ENCODE measurements at regions not wholly inside any gene's neighbourhood (a gene's known extent, or its start where the extent isn't known, plus 50 kb on each side); places are given as distances from the start of the nearest gene placed in this dataset.

GRCh38 chr7:17471325-17471724 lies 172.9 kb downstream of the AHR start:
- no peak overlapping the region for H3K27ac Mint-ChIP-seq
- DNase-seq (ENCODE audit: low spot score), result no peak
- peaks cover 4% of the 10 kb centered on the region for H3K36me3 Mint-ChIP-seq (ENCODE audit: low read depth)
- no peak overlapping the region for H3K4me3 Mint-ChIP-seq (ENCODE audit: low read depth)
- H3K27me3 Mint-ChIP-seq (ENCODE audit: low read depth), result peaks cover 21% of the 10 kb centered on the region
- H3K9me3 Mint-ChIP-seq, result peaks cover 9% of the 10 kb centered on the region
- H3K4me1 Mint-ChIP-seq (ENCODE audit: low read depth), result peaks cover under 1% of the 10 kb centered on the region
- intact Hi-C loops (cut with micrococcal nuclease), result no loop called here

GRCh38 chr7:17472518-17472917 lies 174.1 kb downstream of the AHR start:
- H3K4me3 Mint-ChIP-seq (ENCODE audit: low read depth), result no peak overlapping the region
- no peak overlapping the region for H3K27ac Mint-ChIP-seq
- peaks cover 17% of the 10 kb centered on the region for H3K27me3 Mint-ChIP-seq (ENCODE audit: low read depth)
- no peaks in the 10 kb centered on the region for H3K4me1 Mint-ChIP-seq (ENCODE audit: low read depth)
- intact Hi-C loops (cut with micrococcal nuclease), result no loop called here
- H3K9me3 Mint-ChIP-seq, result peaks cover 9% of the 10 kb centered on the region
- DNase-seq (ENCODE audit: low spot score), result no peak
- H3K36me3 Mint-ChIP-seq (ENCODE audit: low read depth), result peaks cover 4% of the 10 kb centered on the region

GRCh38 chr7:17472939-17473338 lies 174.5 kb downstream of the AHR start:
- Mint-ChIP-seq H3K4me1 (ENCODE audit: low read depth) (no peaks in the 10 kb centered on the region), H3K36me3 (ENCODE audit: low read depth) (peaks cover 4% of the 10 kb centered on the region)

GRCh38 chr7:17474724-17475344 lies 176.4 kb downstream of the AHR start:
- H3K27ac Mint-ChIP-seq, result no peak overlapping the region
- H3K4me1 Mint-ChIP-seq (ENCODE audit: low read depth), result no peaks in the 10 kb centered on the region
- no peaks in the 10 kb centered on the region for H3K36me3 Mint-ChIP-seq (ENCODE audit: low read depth)

More at GRCh38 chr7:17472939-17473338, 174.5 kb downstream of the AHR start:
- peaks cover 9% of the 10 kb centered on the region for H3K9me3 Mint-ChIP-seq
- intact Hi-C loops (cut with micrococcal nuclease), result no loop called here
- H3K4me3 Mint-ChIP-seq (ENCODE audit: low read depth), result no peak overlapping the region
- H3K27me3 Mint-ChIP-seq (ENCODE audit: low read depth), result peaks cover 17% of the 10 kb centered on the region
- DNase-seq (ENCODE audit: low spot score), result no peak
- no peak overlapping the region for H3K27ac Mint-ChIP-seq

GRCh38 chr7:17477182-17477581 lies 178.7 kb downstream of the AHR start:
- Mint-ChIP-seq H3K4me1 (ENCODE audit: low read depth) (no peaks in the 10 kb centered on the region), H3K27ac (no peak overlapping the region), H3K27me3 (ENCODE audit: low read depth) (peaks cover 9% of the 10 kb centered on the region), H3K4me3 (ENCODE audit: low read depth) (no peak overlapping the region), H3K9me3 (no peaks in the 10 kb centered on the region), H3K36me3 (ENCODE audit: low read depth) (no peaks in the 10 kb centered on the region)
- intact Hi-C loops (cut with micrococcal nuclease), result no loop called here
- DNase-seq (ENCODE audit: low spot score), result no peak

More at GRCh38 chr7:17474724-17475344, 176.4 kb downstream of the AHR start:
- intact Hi-C loops (cut with micrococcal nuclease), result no loop called here
- H3K4me3 Mint-ChIP-seq (ENCODE audit: low read depth), result no peak overlapping the region
- peaks cover 4% of the 10 kb centered on the region for H3K9me3 Mint-ChIP-seq
- DNase-seq (ENCODE audit: low spot score), result no peak
- H3K27me3 Mint-ChIP-seq (ENCODE audit: low read depth), result peaks cover 12% of the 10 kb centered on the region

- Mint-ChIP-seq H3K4me3 (ENCODE audit: low read depth) (no peak overlapping the region), H3K27ac (no peak overlapping the region), H3K27me3 (ENCODE audit: low read depth) (peaks cover 9% of the 10 kb centered on the region), H3K9me3 (no peaks in the 10 kb centered on the region), H3K4me1 (ENCODE audit: low read depth) (no peaks in the 10 kb centered on the region), H3K36me3 (ENCODE audit: low read depth) (no peaks in the 10 kb centered on the region)
- DNase-seq (ENCODE audit: low spot score), result no peak
- intact Hi-C loops (cut with micrococcal nuclease), result no loop called here
These were observed 182.7 kb downstream of the AHR start for GRCh38 chr7:17481118-17481517.

- Mint-ChIP-seq H3K27ac (no peak overlapping the region), H3K4me3 (ENCODE audit: low read depth) (no peak overlapping the region), H3K36me3 (ENCODE audit: low read depth) (no peaks in the 10 kb centered on the region), H3K27me3 (ENCODE audit: low read depth) (no peaks in the 10 kb centered on the region), H3K4me1 (ENCODE audit: low read depth) (no peaks in the 10 kb centered on the region), H3K9me3 (peaks cover 5% of the 10 kb centered on the region)
- DNase-seq (ENCODE audit: low spot score), result no peak
- intact Hi-C loops (cut with micrococcal nuclease), result no loop called here
These were observed 186.9 kb downstream of the AHR start for GRCh38 chr7:17485368-17485767.

GRCh38 chr7:17485904-17486303 lies 187.5 kb downstream of the AHR start:
- H3K9me3 Mint-ChIP-seq, result peaks cover 5% of the 10 kb centered on the region
- no peak for DNase-seq (ENCODE audit: low spot score)
- H3K36me3 Mint-ChIP-seq (ENCODE audit: low read depth), result no peaks in the 10 kb centered on the region
- H3K4me3 Mint-ChIP-seq (ENCODE audit: low read depth), result no peak overlapping the region
- no peaks in the 10 kb centered on the region for H3K4me1 Mint-ChIP-seq (ENCODE audit: low read depth)
- H3K27me3 Mint-ChIP-seq (ENCODE audit: low read depth), result no peaks in the 10 kb centered on the region
- intact Hi-C loops (cut with micrococcal nuclease), result no loop called here
- no peak overlapping the region for H3K27ac Mint-ChIP-seq

- Mint-ChIP-seq H3K9me3 (peaks cover 5% of the 10 kb centered on the region), H3K4me1 (ENCODE audit: low read depth) (no peaks in the 10 kb centered on the region), H3K36me3 (ENCODE audit: low read depth) (no peaks in the 10 kb centered on the region), H3K27ac (no peak overlapping the region), H3K4me3 (ENCODE audit: low read depth) (no peak overlapping the region), H3K27me3 (ENCODE audit: low read depth) (peaks cover 1% of the 10 kb centered on the region)
- intact Hi-C loops (cut with micrococcal nuclease), result no loop called here
- no peak for DNase-seq (ENCODE audit: low spot score)
These were observed 188.4 kb downstream of the AHR start for GRCh38 chr7:17486835-17487234.

- H3K27me3 Mint-ChIP-seq (ENCODE audit: low read depth), result peaks cover 1% of the 10 kb centered on the region
These were observed 188.9 kb downstream of the AHR start for GRCh38 chr7:17487343-17487742.

GRCh38 chr7:17488829-17489228 lies 190.4 kb downstream of the AHR start:
- intact Hi-C loops (cut with micrococcal nuclease), result no loop called here
- Mint-ChIP-seq H3K4me3 (ENCODE audit: low read depth) (no peak overlapping the region), H3K4me1 (ENCODE audit: low read depth) (peaks cover 2% of the 10 kb centered on the region), H3K27ac (no peak overlapping the region), H3K27me3 (ENCODE audit: low read depth) (peaks cover 1% of the 10 kb centered on the region), H3K9me3 (peaks cover 5% of the 10 kb centered on the region), H3K36me3 (ENCODE audit: low read depth) (no peaks in the 10 kb centered on the region)
- no peak for DNase-seq (ENCODE audit: low spot score)

More at GRCh38 chr7:17487343-17487742, 188.9 kb downstream of the AHR start:
- intact Hi-C loops (cut with micrococcal nuclease), result no loop called here
- H3K36me3 Mint-ChIP-seq (ENCODE audit: low read depth), result no peaks in the 10 kb centered on the region
- H3K27ac Mint-ChIP-seq, result no peak overlapping the region
- H3K4me3 Mint-ChIP-seq (ENCODE audit: low read depth), result no peak overlapping the region
- peaks cover 5% of the 10 kb centered on the region for H3K9me3 Mint-ChIP-seq
- DNase-seq (ENCODE audit: low spot score), result no peak
- peaks cover 2% of the 10 kb centered on the region for H3K4me1 Mint-ChIP-seq (ENCODE audit: low read depth)

GRCh38 chr7:17489961-17490360 lies 191.5 kb downstream of the AHR start:
- intact Hi-C loops (cut with micrococcal nuclease), result no loop called here
- Mint-ChIP-seq H3K27ac (no peak overlapping the region), H3K4me3 (ENCODE audit: low read depth) (no peak overlapping the region), H3K9me3 (peaks cover 5% of the 10 kb centered on the region), H3K36me3 (ENCODE audit: low read depth) (no peaks in the 10 kb centered on the region), H3K4me1 (ENCODE audit: low read depth) (peaks cover 2% of the 10 kb centered on the region), H3K27me3 (ENCODE audit: low read depth) (peaks cover 1% of the 10 kb centered on the region)
- DNase-seq (ENCODE audit: low spot score), result no peak

- Mint-ChIP-seq H3K9me3 (peaks cover 5% of the 10 kb centered on the region), H3K27ac (no peak overlapping the region), H3K4me1 (ENCODE audit: low read depth) (peaks cover 5% of the 10 kb centered on the region), H3K27me3 (ENCODE audit: low read depth) (peaks cover 1% of the 10 kb centered on the region), H3K36me3 (ENCODE audit: low read depth) (no peaks in the 10 kb centered on the region), H3K4me3 (ENCODE audit: low read depth) (no peak overlapping the region)
- intact Hi-C loops (cut with micrococcal nuclease), result no loop called here
- no peak for DNase-seq (ENCODE audit: low spot score)
These were observed 192.4 kb downstream of the AHR start for GRCh38 chr7:17490825-17491224.

- Mint-ChIP-seq H3K27me3 (ENCODE audit: low read depth) (peaks cover 1% of the 10 kb centered on the region), H3K4me3 (ENCODE audit: low read depth) (no peak overlapping the region), H3K27ac (no peak overlapping the region), H3K9me3 (peaks cover 3% of the 10 kb centered on the region), H3K36me3 (ENCODE audit: low read depth) (no peaks in the 10 kb centered on the region), H3K4me1 (ENCODE audit: low read depth) (peaks cover 5% of the 10 kb centered on the region)
- no peak for DNase-seq (ENCODE audit: low spot score)
- intact Hi-C loops (cut with micrococcal nuclease), result no loop called here
These were observed 194.0 kb downstream of the AHR start for GRCh38 chr7:17492437-17492836.
